NCI-H2107 treated with DMSO at 0.1 percent for 48 hours (cell line): ENCODE measurements at regions not wholly inside any gene's neighbourhood (a gene's known extent, or its start where the extent isn't known, plus 50 kb on each side); places are given as distances from the start of the nearest gene placed in this dataset.
"Not testable (repeated sequence)": the region's sequence is repeated elsewhere in the genome, so short reads cannot be mapped to it uniquely, and the experiment has no call there.

Source experiments
- DNase-seq: peaks from one replicate; lab custom pipeline; 2025; ENCODE audit not compliant: unreplicated experiment; lab: John Stamatoyannopoulos, UW

- no peak for DNase-seq
These were observed 591.5 kb downstream of the TRHDE start for GRCh38 chr12:72863671-72864070.

GRCh38 chr12:72865921-72866320 lies 593.8 kb downstream of the TRHDE start:
- no peak for DNase-seq

GRCh38 chr12:72869024-72869423 lies 596.9 kb downstream of the TRHDE start:
- DNase-seq: no peak

- DNase-seq: no peak
These were observed 600.2 kb downstream of the TRHDE start for GRCh38 chr12:72872238-72872887.

- DNase-seq: no peak
These were observed 600.8 kb downstream of the TRHDE start for GRCh38 chr12:72872996-72873395.

GRCh38 chr12:72876092-72876491 lies 603.9 kb downstream of the TRHDE start:
- DNase-seq: no peak

- no peak for DNase-seq
These were observed 616.5 kb downstream of the TRHDE start for GRCh38 chr12:72888693-72889092.

GRCh38 chr12:72889791-72890190 lies 617.6 kb downstream of the TRHDE start:
- DNase-seq: no peak

GRCh38 chr12:72901685-72902084 lies 629.5 kb downstream of the TRHDE start:
- DNase-seq: no peak

GRCh38 chr12:72925716-72926115 lies 653.5 kb downstream of the TRHDE start:
- no peak for DNase-seq

- not testable (repeated sequence) for DNase-seq
These were observed 659.7 kb downstream of the TRHDE start for GRCh38 chr12:72931838-72932237.

GRCh38 chr12:72937486-72937885 lies 665.3 kb downstream of the TRHDE start:
- DNase-seq: no peak

GRCh38 chr12:72957454-72957853 lies 685.3 kb downstream of the TRHDE start:
- DNase-seq: no peak

GRCh38 chr12:72966684-72967083 lies 694.5 kb downstream of the TRHDE start:
- no peak for DNase-seq

- DNase-seq: no peak
These were observed 702.9 kb downstream of the TRHDE start for GRCh38 chr12:72974954-72975555.

GRCh38 chr12:72978999-72979398 lies 706.8 kb downstream of the TRHDE start:
- DNase-seq: no peak

GRCh38 chr12:72982356-72982755 lies 710.2 kb downstream of the TRHDE start:
- no peak for DNase-seq

GRCh38 chr12:72986963-72987362 lies 714.8 kb downstream of the TRHDE start:
- DNase-seq: no peak

- no peak for DNase-seq
These were observed 717.3 kb downstream of the TRHDE start for GRCh38 chr12:72989458-72989947.

GRCh38 chr12:72995029-72995428 lies 722.9 kb downstream of the TRHDE start:
- DNase-seq: not testable (repeated sequence)

GRCh38 chr12:72995616-72996015 lies 723.4 kb downstream of the TRHDE start:
- DNase-seq: no peak

- DNase-seq: not testable (repeated sequence)
These were observed 729.6 kb downstream of the TRHDE start for GRCh38 chr12:73001806-73002205.

GRCh38 chr12:73002504-73002903 lies 730.3 kb downstream of the TRHDE start:
- DNase-seq: not testable (repeated sequence)
